ENCODE measurements at regions not wholly inside any gene's neighbourhood (a gene's known extent, or its start where the extent isn't known, plus 50 kb on each side); places are given as distances from the start of the nearest gene placed in this dataset.

DNA sequence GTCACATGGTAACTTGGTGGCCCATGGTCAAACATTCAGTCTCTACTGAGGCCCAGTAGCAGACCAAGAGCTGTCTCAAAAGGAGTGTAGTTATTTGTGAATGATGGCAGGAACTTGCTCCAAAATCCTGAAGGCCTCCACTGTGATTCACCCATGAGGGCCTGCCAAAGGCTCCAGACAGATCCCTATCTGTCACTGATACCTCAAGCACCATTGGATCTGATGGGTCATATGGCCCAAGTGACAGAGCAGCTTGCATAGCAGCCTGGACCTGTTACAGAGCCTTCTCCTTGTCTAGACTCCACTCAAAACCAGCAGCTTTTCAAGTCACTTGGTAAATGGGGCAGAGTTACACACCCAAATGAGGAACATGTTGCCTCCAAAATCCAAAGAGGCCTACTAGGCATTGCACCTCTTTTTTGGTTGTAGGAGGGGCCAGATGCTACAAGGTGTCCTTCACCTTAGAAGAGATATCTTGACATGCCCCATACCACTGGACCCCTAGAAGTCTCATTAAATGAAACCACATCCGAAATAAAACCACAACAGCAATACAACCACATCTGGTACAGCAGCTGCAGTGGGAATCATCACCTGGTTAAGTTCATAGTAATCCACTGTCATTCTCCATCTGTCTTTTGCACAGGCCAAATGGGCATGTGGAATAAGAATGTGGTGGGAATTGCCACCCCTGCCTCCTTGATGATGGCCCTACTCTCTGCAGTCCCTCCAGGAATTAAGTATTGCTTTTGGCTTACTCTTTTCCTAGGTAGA, 150.4 kb upstream of the MAX start:
- no peak for DNase-seq

DNA sequence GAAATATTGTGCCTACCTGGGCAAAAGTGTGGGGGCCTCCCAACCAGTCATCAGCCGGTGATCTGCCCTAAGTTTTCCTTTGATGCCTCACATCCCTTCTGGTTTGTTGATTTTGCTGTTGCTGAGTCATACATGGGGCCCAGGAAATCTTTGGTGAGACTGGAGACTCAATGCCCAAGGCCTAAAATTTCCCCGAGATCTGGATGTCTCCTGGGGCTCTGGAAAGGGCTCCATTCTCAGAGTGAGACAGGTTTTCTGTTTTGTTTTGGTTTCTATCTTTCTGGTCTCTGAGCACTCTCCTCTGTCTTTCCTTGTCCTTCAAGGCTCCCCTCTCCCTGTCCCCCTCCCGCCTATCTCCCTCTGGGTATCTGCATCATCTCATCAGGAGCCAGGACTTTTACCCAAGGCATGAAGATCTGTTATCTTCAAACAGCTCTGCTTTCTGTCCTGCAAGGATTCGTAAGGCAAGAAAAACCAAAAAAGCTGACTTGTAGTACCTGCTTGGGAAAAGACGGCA, 152.8 kb upstream of the MAX start:
- no peak for DNase-seq

DNA sequence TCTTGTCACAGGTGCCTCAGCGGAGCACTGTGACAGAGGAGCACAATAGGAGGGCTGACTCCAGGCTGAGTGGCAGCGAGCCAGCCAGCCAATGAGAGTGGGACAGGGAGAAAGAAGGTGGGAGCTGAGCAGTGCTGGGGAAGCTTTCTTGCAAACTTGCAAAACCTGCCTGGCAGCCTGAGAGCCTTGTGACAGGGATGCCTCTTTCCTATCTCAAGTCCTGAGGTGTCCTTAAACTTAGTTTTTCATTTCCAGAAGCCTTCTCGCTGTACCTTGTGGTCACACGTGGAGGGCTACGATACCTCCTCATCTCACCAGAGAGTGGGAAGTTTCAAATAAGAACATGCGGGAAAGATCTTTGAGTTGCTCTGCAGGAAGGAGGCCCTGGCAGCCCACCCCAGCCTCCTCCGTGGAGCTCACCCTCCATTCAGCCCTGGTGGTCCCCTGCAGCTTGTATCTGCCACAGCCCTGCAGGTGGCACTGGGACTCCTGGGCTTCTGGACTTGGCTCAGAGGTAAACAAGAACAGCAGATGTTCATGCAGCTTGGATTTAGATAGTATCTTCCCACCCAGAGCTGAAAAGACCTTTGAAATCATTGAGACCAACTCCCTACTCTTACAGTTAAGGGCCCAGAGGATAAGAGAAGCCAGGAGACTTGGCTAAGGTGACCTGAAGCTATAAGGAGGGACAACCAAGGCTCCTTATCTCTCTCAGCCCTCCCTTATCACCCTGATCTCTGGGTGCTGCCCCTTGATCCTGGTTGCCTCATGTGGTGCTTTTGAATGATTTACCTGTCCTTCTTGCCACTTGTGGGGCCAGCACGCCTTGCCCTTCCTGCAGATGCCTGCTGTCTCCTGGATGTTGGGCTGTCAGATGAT, 153.5 kb upstream of the MAX start:
- no peak for DNase-seq

DNA sequence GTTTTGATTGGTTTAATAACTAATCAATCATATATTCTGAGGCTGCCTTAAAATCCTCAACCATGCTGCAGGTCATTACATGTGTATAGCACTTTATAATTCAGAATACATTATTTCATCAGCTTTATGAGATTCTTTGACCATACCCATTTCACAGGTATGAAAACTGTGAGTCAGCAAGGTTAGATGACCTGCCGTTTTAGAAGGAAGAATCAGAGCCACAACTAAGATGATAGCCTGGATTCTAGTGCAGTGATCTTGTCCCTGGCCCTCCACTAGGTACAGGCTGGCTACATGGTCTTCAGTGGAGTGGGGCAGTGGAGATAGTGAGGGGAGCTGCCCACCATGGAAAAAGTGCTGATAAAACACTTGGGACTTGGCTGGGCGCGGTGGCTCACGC, 154.4 kb upstream of the MAX start:
- no peak for DNase-seq

DNA sequence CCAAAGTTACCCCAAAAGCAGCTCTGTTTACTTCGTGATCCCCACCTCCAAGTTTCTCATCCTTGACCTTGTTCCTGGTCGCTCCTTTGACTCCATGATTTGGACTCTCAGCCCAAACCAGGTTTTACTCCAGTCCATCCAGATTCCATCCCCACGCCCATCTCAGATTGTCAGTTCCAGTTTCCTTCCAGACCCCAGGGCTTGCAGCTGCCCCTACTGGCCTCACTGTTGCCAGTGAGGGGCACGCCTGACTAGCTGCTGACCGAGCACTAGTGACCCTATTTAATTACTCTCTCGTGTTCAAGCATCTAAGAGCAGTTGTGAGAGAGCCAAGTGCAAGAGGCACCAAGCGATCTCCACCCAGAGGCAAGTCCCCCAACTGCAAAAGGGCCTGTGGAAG, 155.1 kb upstream of the FUT8 start:
- DNase-seq, result no peak

DNA sequence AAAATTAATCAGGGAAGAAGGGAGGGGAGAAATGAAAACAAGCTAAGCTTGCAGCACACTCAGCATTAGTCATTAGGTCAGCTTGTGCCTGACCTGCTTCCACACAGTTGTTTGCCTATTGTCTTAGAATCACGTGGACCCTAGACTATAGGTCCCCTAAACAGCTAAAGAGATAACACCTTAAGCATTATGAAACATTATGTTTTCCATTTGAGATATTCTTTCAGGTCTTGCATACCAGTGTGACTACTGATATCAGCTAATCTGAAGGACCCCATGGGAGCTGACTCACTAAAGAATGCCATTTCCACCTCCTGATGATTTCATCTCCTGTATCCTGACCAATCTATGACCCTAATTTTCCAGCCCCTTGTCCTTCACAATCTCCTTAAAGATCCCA, 154.1 kb upstream of the FUT8 start:
- no peak for DNase-seq

DNA sequence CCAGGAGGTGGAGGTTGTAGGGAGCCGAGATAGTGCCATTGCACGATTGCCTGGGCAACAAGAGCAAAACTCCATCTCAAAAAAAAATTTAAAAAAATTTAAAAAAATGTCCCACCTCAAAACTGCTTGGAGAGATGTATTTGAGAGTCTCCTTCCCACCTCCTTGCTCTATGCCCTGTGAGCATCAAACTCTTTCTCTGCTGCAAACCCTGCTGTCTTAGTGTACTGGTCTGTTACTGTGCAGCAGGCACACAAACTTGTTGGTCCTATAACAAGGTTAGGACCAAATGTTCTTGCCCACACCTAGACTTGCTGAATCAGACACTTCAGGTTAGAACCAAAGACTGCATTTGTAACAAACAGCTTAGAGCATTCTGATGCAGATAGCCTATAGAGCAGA, 153.5 kb upstream of the FUT8 start:
- no peak for DNase-seq

DNA sequence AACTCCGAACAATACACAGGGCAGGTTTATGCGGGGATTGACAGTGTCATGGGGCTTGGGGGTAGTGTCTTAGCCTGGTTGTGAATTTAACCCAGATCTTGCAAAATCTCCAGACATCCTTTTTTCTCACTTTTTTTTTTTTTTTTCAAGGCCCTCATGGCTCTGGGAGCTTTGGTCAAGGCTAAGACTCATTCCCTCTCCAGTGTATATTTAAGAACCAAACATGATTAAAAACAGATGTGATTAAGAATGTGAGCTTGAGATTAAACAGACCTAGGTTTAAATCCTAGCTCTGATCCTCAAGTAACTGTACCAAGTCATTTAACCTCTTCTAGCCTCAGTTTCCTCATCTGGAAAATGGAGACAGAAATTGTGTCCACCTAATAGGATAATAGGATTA, 151.7 kb upstream of the FUT8 start:
- no peak for DNase-seq

DNA sequence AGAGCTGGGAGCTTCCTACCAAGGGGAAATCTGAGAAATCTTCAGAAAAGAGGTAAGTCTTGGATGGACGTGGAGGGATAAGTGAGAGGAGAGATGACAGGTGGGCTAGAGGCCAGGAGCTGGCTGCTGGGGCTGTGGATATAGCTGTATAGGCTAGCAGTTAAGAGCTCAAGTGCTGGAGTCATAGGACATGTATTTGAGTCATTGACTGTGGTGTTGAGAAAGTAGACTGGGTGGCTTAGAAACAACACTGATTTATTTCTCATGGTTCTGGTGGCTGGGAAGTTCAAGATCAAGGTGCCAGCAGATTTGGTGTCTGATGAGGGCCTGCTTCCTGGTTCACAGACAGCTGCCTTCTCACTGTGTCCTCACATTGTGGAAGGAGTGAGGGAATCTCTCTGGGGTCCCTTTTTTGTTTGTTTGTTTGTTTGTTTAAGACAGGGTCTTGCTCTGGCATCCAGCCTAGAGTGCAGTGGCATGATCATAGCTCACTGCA, 151.1 kb upstream of the FUT8 start:
- no peak for DNase-seq

DNA sequence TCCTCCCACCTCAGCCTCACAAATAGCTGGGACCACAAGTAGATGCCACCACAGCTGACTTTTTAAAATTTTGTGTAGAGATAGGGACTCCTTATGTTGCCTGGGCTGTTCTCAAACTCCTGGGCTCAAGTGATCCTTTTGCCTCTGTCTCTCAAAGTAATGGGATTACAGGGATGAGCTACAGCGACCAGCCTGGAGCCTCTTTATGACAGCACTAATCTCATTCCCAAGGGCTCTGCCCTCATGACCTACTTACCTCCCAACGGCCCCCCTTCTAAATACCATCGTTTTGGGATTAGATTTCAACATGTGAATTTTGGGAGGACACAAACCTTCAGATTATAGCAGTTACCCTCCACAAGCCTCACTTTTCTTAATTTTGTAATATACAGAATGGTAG, 150.6 kb upstream of the FUT8 start:
- no peak for DNase-seq

DNA sequence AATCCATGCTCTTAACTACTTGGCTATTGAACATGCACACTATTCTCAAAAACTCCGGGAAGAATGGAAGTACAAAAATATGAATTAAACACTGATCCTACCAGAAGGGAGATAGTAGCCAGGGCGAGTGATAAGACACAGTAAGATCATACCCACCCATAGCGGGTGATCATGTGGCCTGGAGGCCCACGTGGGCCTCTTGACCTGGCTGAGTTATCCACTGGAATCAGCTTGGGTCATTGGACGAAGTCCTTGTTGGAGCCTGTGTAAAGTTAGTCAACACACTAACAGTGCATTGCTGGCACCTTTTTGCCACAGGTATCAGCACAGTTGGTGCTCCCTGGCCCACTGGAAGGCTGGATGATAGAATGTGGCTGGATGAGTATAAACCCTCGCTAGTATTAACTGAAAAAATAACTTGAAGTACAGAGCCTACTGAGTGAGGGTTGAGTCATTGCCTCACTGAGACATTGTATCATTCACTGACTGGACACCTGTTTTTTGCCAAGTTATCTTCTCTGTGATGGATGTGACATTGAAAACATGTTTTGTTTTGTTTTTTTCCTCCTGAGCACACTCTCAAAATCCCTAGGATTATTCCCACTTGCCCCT, 149.2 kb upstream of the FUT8 start:
- DNase-seq, result no peak

DNA sequence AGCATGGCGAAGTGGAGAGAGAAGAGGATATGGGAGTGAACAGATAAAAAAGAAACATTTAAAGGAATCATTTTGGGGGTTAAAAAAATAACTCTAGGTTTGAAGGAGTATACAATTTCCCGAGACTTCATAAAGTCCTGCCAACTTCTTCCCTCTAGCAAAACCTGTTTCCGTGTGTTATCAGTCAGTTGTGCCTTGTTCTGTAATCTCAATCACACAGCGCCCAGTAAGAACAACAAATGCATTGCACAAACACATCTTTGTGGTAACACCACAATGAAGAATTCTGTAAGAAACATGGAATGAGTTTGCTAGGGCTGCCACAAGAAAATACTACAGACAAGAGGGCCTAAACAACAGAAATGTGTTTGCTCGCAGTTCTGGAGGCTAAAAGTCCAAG, 144.7 kb upstream of the FUT8 start:
- no peak for DNase-seq

DNA sequence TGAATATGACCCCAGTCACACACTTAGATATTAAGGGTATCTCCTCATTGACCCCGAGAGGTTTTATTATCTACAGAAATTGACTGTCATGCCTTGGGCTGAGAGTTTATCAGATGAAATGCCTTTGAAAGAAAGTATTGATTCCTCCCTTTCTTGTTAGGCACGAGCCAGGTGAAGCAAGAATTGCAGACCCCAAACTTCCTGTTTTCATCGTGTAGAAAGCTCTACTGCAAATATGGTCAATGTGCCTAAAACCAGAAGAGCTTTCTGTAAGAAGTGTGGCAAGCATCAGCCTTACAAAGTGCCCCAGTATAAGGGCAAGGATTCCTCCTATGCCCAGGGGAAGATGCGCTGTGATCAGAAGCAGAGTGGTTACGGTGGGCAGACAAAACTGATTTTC, 143.9 kb upstream of the FUT8 start:
- no peak for DNase-seq

DNA sequence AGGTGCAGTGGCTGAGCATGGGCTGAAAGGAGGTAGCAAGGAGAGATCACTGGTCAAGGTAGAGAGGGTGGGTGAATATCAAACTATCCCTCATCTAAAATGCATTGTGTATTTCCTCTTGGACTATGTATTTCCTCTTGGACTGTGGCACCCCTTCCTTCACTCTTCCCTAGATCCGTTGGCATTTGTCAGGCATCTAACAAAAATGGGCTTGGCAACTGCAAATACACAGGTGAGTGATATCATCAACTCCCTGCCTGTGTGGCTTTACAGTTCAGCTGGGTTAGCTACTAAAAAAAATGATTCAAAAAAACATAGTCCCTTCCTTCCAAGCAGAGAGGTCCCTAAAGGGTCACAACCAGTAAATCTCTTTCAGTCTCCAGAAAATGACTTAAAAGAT, 142.8 kb upstream of the FUT8 start:
- DNase-seq, result no peak

DNA sequence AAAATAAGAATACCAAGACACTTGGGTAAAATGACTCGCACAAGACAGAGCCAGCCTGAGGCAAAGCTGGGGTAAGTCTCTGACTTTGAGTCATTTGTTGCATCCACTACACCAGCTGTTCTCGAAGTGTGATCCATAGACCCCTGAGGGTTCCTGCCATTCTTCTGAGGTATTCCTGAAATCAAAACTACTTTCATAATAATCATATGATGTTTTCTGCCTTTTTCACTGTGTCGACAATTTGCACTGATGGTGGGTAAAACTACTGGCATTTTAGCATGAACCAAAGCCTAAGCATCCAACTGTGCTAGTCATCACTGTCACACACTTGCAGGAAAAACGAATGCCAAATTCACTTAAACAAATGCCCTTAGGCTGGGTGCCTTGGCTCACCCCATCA, 135.5 kb upstream of the FUT8 start:
- DNase-seq, result no peak

DNA sequence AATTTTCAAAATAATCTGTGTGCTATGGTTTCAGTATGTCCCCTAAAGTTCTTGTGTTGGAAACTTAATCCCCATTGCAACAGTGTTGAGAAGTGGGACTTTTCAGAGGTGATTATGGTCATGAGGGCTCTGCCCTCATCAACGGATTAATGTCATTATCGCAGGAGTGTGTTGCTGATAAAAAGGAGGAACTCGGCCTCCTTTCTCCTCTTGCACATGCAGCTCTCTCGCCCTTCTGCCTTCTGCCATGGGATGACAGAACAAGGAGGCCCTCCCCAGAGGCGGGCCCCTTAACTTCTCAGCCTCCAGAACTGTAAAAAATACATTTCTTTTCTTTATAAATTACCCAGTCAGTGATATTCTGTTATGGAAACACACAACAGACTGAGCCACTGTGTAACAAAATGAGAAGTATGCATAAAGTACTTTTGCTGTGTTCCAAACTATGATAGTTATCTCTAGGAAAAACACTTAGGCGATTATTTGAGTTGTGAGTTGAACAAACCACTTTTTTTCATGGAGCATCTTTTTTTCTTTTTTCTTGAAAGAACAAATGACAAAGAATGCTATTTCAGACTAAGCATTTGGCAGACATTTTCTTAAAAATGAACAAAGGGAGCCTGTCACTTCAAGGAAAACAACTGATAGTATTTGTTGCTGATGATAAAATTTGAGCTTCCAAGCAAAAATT, 134.8 kb upstream of the FUT8 start:
- DNase-seq, result no peak

DNA sequence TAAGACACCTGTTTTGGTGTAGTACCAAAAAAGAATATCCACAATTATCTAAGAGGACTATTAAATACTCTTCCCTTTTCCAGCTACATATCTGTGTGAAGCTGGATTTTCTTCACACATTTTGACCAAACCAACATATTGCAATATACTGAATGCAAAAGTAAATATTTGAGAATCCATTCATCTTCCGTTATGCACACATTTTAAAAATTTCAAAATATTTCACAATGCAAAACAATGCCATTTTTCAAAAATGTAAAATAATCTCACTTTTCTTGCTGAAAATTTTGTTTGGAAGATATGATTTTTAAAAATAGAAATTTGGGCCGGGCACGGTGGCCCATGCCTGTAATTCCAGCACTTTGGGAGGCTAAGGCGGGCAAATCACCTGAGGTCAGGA, 133.9 kb upstream of the FUT8 start:
- DNase-seq, result no peak

DNA sequence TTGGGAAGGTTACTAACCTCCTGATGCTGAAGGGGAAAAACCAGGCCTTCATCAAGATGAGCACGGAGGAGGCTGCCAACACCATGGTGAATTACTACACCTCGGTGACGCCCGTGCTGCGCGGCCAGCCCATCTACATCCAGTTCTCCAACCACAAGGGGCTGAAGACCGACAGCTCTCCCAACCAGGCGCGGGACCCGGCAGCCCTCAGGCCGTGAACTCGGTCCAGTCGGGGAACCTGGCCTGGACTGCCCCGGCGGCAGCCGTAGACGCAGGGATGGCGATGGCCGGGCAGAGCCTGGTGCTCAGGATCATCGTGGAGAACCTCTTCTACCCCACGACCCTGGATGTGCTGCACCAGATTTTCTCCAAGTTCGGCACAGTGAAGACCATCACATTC, 133.0 kb upstream of the FUT8 start:
- no peak for DNase-seq

DNA sequence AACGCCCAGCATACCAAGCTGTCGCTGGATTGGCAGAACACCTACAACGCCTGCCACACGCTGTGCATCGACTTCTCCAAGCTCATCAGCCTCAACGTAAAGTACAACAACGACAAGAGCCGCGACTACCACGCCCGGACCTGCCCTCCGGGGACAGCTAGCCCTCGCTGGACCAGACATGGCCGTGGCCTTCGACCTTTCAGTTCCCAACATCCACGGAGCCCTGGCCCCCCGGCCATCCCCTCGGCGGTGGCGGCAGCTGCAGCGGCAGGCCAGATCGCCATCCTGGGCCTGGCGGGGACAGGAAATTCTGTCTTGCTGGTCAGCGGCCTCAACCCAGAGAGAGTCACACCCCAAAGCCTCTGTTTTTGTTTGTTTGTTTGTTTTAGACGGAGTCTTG, 132.6 kb upstream of the FUT8 start:
- no peak for DNase-seq

DNA sequence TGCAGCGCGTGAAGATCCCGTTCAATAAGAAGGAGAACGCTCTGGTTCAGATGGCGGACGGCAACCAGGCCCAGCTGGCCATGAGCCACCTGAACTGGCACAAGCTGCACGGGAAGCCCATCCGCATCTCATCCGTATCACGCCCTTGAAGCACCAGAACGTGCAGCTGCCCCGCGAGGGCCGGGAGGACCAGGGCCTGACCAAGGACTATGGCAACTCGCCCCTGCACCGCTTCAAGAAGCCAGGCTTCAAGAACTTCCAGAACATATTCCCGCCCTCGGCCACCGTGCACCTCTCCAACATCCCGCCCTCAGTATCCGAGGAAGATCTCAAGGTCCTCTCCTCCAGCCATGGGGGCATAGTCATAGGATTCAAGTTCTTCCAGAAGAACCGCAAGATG, 131.9 kb upstream of the FUT8 start:
- DNase-seq, result no peak

DNA sequence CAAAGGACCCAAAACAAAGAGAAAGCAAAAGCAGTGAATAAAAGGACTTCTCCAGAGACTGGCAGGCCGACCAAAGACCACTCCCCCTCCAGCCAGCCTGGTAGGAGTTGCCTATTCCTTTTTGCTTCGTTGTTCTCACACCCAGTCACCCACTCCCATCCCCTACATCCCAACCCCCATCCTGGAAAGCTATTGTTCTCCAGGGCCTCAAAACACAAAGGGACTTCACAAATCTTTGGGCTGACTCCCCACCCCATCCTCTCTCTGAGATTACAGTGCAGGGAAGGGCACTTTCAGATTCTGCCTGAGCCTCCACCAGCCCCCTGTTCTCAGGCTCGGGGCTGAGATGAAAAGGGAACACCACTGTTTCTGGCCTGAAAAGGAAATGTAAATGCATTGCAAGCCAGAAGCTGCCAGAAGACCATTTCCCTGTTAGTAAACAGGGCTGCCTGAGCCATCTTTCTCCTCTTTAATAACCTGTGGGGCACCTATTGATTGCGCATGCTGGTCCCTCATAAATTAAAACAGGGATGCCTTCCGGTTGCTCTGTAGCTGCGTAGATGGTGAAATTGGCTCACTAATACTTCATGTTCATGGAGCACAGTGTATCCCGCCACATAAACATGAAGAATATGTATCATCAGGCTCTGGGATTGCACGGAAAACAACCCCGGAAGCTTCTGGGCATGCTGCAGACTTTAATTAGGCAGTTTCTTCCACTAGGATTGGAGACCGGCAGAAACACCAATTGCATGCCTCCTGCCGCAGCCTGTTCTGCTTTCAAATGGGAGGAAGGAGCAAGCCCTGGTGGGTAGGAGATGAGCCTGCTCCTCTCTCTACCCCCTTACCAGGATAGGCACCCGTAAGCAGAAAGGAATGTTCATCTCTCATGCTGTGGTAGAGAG, 130.3 kb upstream of the FUT8 start:
- DNase-seq, result no peak

DNA sequence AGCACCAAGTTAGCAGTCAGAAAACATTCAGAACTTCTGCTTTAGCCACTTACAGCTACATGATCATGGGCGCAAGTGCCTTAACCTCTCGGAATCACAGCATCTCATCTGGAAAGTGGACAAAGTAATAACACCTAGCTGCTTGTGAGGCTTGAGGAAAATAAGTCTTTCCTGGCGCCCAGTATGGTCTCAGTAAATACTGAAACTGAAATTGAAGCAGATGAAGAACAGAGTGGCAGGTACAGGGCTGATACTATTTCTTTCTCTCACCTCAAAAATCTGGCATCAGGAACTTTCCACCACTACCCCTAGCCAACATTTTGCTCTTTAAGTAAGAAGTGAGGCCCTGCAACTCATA, 129.7 kb upstream of the FUT8 start:
- no peak for DNase-seq
